Activated naive CD4-positive, alpha-beta T cell treated with anti-CD3 and anti-CD28 coated beads for 36 hours (primary cell): ENCODE measurements at regions not wholly inside any gene's neighbourhood (a gene's known extent, or its start where the extent isn't known, plus 50 kb on each side); places are given as distances from the start of the nearest gene placed in this dataset.

Experiments
- CTCF ChIA-PET: fragments of 350-600 bp; sonication (Branson Sonifier 250); formaldehyde crosslinking; loops from one replicate; lab custom pipeline; 2021; ENCODE audit warnings: antibody characterized with exemption; lab: Charles Lee
- DNase-seq: peaks from one replicate; pipeline ENCODE4 v3.0.0-alpha.2; 2020
- H3K27ac Mint-ChIP-seq: one replicate; pipeline ENCODE4 v1.8.0; 2021; ENCODE audit warnings: mild to moderate bottlenecking, mixed read lengths
- H3K27me3 Mint-ChIP-seq: one replicate; pipeline ENCODE4 v1.8.0; 2021; ENCODE audit warnings: low read depth, mixed read lengths
- H3K36me3 Mint-ChIP-seq: one replicate; pipeline ENCODE4 v1.8.0; 2021; ENCODE audit warnings: low read depth, mixed read lengths
- H3K4me1 Mint-ChIP-seq: one replicate; pipeline ENCODE4 v1.8.0; 2021; ENCODE audit warnings: low read depth, mixed read lengths
- H3K4me3 Mint-ChIP-seq: one replicate; pipeline ENCODE4 v1.8.0; 2021; ENCODE audit warnings: mild to moderate bottlenecking, moderate library complexity, mixed read lengths
- H3K9me3 Mint-ChIP-seq: one replicate; pipeline ENCODE4 v1.8.0; 2021; ENCODE audit warnings: mixed read lengths
- intact Hi-C: fragments of 100-400 bp; cut with micrococcal nuclease; formaldehyde crosslinking; loops from one replicate; pipeline ENCODE4 v1.15.1; 2023

DNA sequence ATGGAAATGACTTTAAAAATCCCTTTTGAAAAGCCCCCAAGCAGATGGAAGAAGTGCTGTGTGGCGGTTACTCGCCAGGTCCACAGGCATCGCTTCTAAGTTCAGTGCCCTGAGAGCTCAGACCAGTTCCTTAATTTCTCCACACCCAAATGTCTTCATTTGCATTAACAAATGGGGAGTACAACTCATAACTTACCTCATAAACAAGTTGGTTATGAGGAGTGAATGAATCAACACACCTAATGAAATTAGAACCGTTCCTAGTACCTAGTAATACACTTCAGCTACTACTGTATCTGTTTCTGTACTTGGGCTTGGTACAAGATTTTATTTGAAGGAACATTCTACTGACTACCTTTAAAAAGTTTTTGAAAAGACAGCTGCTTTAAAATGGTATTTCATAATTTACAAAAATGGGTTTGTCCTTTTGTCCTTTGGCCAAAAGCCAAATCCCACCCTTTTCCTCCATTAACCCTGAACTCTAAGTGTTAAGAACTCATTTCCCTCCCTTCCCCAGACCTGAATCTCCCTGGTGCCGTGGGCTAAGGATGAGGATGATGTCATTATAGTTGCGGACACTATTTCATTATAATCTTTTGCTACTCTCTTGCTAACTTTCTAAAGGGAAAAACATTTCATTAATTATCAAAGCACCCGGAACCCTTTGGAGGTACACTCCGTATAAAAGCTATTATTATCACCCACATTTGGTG is 221.5 kb upstream of the CELF2 start:
- CTCF ChIA-PET = interaction anchor here (1.0 kb wide), 1 partner anchor 9 kb away, joined by 3 read pairs; no protein-coding TSS in a partner anchor
- DNase-seq = no peak
- H3K4me3 Mint-ChIP-seq = no peak overlapping the region

DNA sequence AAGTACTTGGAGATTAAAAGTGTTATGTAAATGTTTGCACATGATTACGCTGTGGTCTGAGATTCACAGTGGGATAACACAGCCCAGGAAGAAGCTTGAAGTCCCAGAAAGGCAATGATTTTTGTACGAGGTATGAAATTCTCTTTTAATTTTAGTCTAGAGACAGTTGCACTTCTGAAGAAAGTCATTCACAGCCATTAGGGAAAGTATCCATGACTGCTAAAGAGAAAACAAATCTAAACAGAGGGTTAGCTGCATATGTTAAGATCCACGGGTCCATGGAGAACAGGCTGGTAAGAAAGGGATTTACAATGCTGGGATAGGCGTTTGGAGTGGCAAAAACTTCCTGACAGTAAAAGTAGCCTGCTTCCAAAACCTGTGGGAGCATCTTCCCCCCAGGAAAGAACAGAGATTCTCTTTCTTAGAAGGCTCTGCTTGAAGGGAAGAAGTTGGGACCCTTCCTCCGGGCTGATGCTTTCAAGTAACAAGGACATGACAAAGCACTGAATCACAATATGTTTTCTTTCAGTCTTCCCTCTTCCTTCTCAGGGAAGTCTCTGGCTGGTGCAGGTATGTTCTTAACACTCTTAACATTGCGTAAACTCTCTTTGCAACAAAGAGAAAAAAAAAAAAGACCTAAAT is 220.8 kb upstream of the CELF2 start:
- Mint-ChIP-seq H3K27ac (no peak overlapping the region), H3K27me3 (peaks cover 23% of the 10 kb centered on the region), H3K36me3 (no peaks in the 10 kb centered on the region), H3K4me3 (no peak overlapping the region), H3K4me1 (no peaks in the 10 kb centered on the region), H3K9me3 (peaks cover 2% of the 10 kb centered on the region)
- no peak for DNase-seq
- intact Hi-C loops = no loop called here
- CTCF ChIA-PET = interaction anchor here (0.6 to 1.0 kb wide), 2 partner anchors 8 to 60 kb away, joined by 3 to 6 read pairs; no protein-coding TSS in a partner anchor

More for the DNA sequence above, 221.5 kb upstream of the CELF2 start:
- intact Hi-C loops = no loop called here
- no peaks in the 10 kb centered on the region for H3K4me1 Mint-ChIP-seq
- H3K27me3 Mint-ChIP-seq = peaks cover 23% of the 10 kb centered on the region
- no peaks in the 10 kb centered on the region for H3K36me3 Mint-ChIP-seq
- no peak overlapping the region for H3K27ac Mint-ChIP-seq
- no peaks in the 10 kb centered on the region for H3K9me3 Mint-ChIP-seq

- intact Hi-C loops = no loop called here
- H3K4me1 Mint-ChIP-seq = no peaks in the 10 kb centered on the region
- no peak overlapping the region for H3K4me3 Mint-ChIP-seq
- H3K27me3 Mint-ChIP-seq = peaks cover 21% of the 10 kb centered on the region
- CTCF ChIA-PET = interaction anchor here (0.6 kb wide), 1 partner anchor 60 kb away, joined by 6 read pairs; no protein-coding TSS in a partner anchor
- no peak for DNase-seq
- peaks cover 2% of the 10 kb centered on the region for H3K9me3 Mint-ChIP-seq
- no peaks in the 10 kb centered on the region for H3K36me3 Mint-ChIP-seq
- H3K27ac Mint-ChIP-seq = no peak overlapping the region
These were observed 220.2 kb upstream of the CELF2 start for GRCh38 chr10:10797513-10797912.

DNA sequence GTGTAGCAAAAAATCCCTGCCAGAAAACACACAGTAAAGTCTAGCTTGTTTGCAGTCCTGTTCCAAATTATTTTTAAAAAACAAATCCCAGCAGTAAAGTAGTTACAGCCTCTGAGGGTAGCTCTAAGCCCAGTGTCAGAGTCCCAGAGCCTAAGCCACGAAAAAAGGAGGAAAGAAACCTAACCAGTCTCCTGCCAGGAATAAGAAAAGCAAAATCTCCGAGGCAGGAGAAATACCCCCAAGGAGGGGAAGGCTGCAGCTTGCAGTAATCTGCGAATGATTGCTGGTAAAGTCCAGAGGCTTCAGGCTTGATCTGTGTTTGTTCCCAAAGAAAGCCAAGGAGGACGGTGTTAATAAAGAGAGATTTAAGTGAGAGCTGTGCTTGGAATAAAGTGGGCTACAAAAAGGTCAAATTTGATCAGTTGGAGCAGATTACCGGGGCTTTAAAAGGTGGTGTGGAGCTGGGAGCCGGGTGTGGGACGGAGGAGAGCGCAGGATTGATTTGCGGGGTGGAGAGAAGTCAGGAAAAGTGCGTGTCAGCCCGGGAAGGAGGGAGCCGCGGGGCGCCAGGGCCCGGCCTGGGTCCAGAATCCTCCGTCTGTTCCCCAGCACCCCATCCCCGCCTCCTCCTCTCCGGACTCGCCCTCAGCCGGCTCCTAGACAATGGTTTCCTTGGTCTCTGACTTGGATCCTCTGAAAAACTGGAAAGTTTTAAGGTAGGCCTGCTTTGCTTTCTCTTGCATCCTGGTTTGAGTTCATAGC is 219.4 kb upstream of the CELF2 start:
- Mint-ChIP-seq H3K9me3 (peaks cover 2% of the 10 kb centered on the region), H3K27ac (no peak overlapping the region), H3K4me1 (no peaks in the 10 kb centered on the region), H3K27me3 (peaks cover 19% of the 10 kb centered on the region), H3K36me3 (no peaks in the 10 kb centered on the region), H3K4me3 (no peak overlapping the region)
- CTCF ChIA-PET = no interaction called here
- intact Hi-C loops = no loop called here
- no peak for DNase-seq

DNA sequence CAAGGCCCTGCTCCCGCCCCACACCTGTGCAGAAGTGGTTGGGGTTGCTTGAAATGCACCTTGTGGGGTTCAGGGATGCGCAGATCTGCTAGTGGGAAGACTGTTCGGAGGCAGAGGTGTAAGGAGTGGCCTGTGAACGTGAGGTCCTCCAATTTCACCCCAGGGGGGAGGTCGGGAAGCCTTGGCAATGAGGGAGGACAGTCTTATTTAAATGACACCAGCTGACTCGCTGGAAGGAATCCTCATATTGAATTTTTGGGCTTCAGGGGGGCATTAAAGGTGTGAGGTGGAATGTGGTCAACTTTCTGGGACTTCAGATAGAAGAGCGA is 218.8 kb upstream of the CELF2 start:
- Mint-ChIP-seq H3K27ac (no peak overlapping the region), H3K27me3 (peaks cover 19% of the 10 kb centered on the region), H3K4me3 (no peak overlapping the region), H3K4me1 (no peaks in the 10 kb centered on the region), H3K9me3 (peaks cover 2% of the 10 kb centered on the region), H3K36me3 (no peaks in the 10 kb centered on the region)
- no peak for DNase-seq
- intact Hi-C loops = no loop called here
- CTCF ChIA-PET = no interaction called here

GRCh38 chr10:10800961-10801360 is 216.7 kb upstream of the CELF2 start:
- Mint-ChIP-seq H3K9me3 (peaks cover 2% of the 10 kb centered on the region), H3K4me1 (no peaks in the 10 kb centered on the region), H3K27ac (no peak overlapping the region), H3K27me3 (peaks cover 10% of the 10 kb centered on the region), H3K36me3 (no peaks in the 10 kb centered on the region), H3K4me3 (no peak overlapping the region)
- intact Hi-C loops = no loop called here
- CTCF ChIA-PET = no interaction called here
- no peak for DNase-seq

DNA sequence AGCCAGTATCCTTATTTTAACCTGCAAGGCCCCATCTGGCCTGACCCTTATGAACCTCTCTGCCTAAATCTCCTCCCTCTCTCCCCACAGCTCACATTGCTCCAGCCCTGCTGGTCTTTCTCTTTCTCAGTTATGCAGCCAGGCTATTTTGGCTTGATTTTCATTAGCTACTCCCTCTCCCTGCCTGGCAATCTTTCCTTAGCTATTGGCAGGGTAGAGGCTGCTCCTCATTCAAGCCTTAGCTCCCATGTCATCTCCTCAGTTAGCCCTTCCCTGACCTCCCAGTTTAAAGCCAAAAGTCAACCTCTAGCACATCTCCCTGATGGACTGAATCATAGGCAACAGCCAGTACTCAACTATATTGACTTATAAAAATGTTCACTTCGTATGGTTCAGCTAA is 214.4 kb upstream of the CELF2 start:
- intact Hi-C loops = no loop called here
- H3K27me3 Mint-ChIP-seq = peaks cover 4% of the 10 kb centered on the region
- DNase-seq = no peak
- no peak overlapping the region for H3K27ac Mint-ChIP-seq
- no peaks in the 10 kb centered on the region for H3K4me1 Mint-ChIP-seq
- no peak overlapping the region for H3K4me3 Mint-ChIP-seq
- CTCF ChIA-PET = no interaction called here
- no peaks in the 10 kb centered on the region for H3K36me3 Mint-ChIP-seq
- peaks cover 2% of the 10 kb centered on the region for H3K9me3 Mint-ChIP-seq

DNA sequence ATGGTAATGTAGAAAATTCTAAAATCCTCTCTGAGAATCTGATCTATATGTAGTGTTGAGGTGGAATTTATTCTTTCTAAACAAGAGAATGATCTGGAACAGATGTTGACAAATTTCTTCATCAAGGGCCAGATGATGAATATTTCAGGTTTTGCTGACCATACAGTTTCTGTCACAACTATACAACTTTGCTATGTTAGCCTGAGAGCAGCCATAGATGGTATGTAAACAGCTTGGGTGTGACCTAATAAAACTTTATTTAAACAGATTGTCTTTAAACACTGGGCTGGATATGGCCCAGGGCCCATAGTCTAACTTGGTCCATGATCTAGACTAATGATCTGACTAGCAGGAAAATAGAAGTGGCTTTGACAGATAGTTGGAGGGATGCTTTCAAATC is 213.6 kb upstream of the CELF2 start:
- Mint-ChIP-seq H3K27ac (no peak overlapping the region), H3K36me3 (no peaks in the 10 kb centered on the region), H3K9me3 (peaks cover 2% of the 10 kb centered on the region), H3K4me1 (no peaks in the 10 kb centered on the region), H3K27me3 (no peaks in the 10 kb centered on the region), H3K4me3 (no peak overlapping the region)
- intact Hi-C loops = no loop called here
- CTCF ChIA-PET = no interaction called here
- DNase-seq = no peak

GRCh38 chr10:10804998-10805740 is 212.5 kb upstream of the CELF2 start:
- no peak for DNase-seq
- H3K4me3 Mint-ChIP-seq = no peak overlapping the region
- no peak overlapping the region for H3K27ac Mint-ChIP-seq
- intact Hi-C loops = no loop called here
- peaks cover 2% of the 10 kb centered on the region for H3K9me3 Mint-ChIP-seq
- CTCF ChIA-PET = interaction anchor here (0.7 kb wide), 1 partner anchor 9 kb away, joined by 3 read pairs; no protein-coding TSS in a partner anchor
- H3K27me3 Mint-ChIP-seq = no peaks in the 10 kb centered on the region
- no peaks in the 10 kb centered on the region for H3K36me3 Mint-ChIP-seq
- H3K4me1 Mint-ChIP-seq = no peaks in the 10 kb centered on the region

DNA sequence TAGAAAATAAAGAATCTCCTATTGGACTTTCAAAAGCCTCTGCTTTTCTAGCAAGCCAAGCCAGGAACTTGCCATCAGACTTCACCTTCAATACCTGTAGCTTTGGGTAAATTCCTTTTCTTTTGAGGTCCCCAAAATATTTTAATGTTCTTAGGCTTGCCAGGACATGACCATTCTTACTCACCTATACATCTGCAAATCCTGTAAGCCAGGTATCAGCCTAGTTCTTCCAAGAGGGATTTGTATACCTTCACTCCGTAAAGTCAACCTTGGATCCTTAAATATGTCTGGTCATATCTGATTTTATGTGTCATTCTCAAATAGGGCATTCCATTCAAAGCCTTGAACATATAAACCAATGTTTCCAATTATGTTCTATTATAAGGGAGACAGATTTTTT is 210.6 kb upstream of the CELF2 start:
- no peak for DNase-seq
- Mint-ChIP-seq H3K4me3 (no peak overlapping the region), H3K27ac (no peak overlapping the region), H3K27me3 (no peaks in the 10 kb centered on the region), H3K36me3 (no peaks in the 10 kb centered on the region), H3K9me3 (peaks cover 6% of the 10 kb centered on the region), H3K4me1 (no peaks in the 10 kb centered on the region)
- CTCF ChIA-PET = no interaction called here
- intact Hi-C loops = no loop called here

DNA sequence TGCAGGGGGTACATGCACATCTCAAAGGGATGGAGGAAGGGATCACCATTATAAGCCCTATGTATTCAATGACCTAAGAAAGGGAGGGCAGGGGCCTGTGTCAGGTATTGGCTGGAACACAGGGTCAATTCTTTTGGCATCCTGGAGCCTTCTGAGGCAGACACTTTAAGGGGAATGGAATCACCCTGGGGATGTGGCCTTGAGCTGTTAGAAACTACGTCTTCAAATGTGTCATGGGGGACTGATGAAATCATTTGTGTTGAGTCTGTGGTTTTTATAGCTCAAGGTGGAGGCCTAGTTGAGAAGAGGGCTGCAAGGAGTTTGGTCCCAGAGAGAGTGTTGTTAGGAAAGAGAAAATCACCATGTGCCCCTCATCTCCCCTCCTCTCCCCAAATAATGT is 206.1 kb upstream of the CELF2 start:
- Mint-ChIP-seq H3K4me3 (no peak overlapping the region), H3K27ac (no peak overlapping the region), H3K36me3 (no peaks in the 10 kb centered on the region), H3K4me1 (no peaks in the 10 kb centered on the region), H3K9me3 (peaks cover 8% of the 10 kb centered on the region), H3K27me3 (no peaks in the 10 kb centered on the region)
- DNase-seq = no peak
- intact Hi-C loops = no loop called here
- CTCF ChIA-PET = no interaction called here

GRCh38 chr10:10813656-10814055 is 204.0 kb upstream of the CELF2 start:
- CTCF ChIA-PET = no interaction called here
- Mint-ChIP-seq H3K27ac (no peak overlapping the region), H3K36me3 (no peaks in the 10 kb centered on the region), H3K4me3 (no peak overlapping the region), H3K4me1 (no peaks in the 10 kb centered on the region), H3K9me3 (peaks cover 12% of the 10 kb centered on the region), H3K27me3 (no peaks in the 10 kb centered on the region)
- intact Hi-C loops = no loop called here
- no peak for DNase-seq
